SH-SY5Y (cell line): ENCODE measurements at regions not wholly inside any gene's neighbourhood (a gene's known extent, or its start where the extent isn't known, plus 50 kb on each side); places are given as distances from the start of the nearest gene placed in this dataset.
A peak's percentile ranks its signal among the peaks of the same experiment; 100 is the strongest.

ENCODE experiments used
- GATA2 ChIP-seq: IDR thresholded peaks from 2 replicates; pipeline ENCODE4 v1.6.1; 2011; ENCODE audit warnings: mild to moderate bottlenecking, low read depth, low read length
- GATA3 ChIP-seq: IDR thresholded peaks from 2 replicates; pipeline ENCODE4 v1.6.1; 2011; ENCODE audit warnings: low read depth, mild to moderate bottlenecking, low read length, moderate library complexity

GRCh38 chr7:125184801-125185200 is 255.2 kb upstream of the POT1 start:
- TF ChIP-seq GATA3: no peak
- TF ChIP-seq GATA2: no peak

- TF ChIP-seq GATA2: no peak
- TF ChIP-seq GATA3: no peak
Measured at GRCh38 chr7:125173571-125173970, 243.9 kb upstream of the POT1 start.

- TF ChIP-seq GATA3: no peak
- no peak for TF ChIP-seq GATA2
Measured at GRCh38 chr7:125169088-125169487, 239.5 kb upstream of the POT1 start.

GRCh38 chr7:125154930-125155329 is 225.3 kb upstream of the POT1 start:
- TF ChIP-seq GATA2 (no peak), GATA3 (no peak)

GRCh38 chr7:125149151-125149550 is 219.5 kb upstream of the POT1 start:
- no peak for TF ChIP-seq GATA3
- TF ChIP-seq GATA2: no peak

- TF ChIP-seq GATA2 (no peak), GATA3 (no peak)
Measured at GRCh38 chr7:125147047-125147446, 217.4 kb upstream of the POT1 start.

- TF ChIP-seq GATA2: no peak
- no peak for TF ChIP-seq GATA3
Measured at GRCh38 chr7:125136755-125137532, 207.3 kb upstream of the POT1 start.

GRCh38 chr7:125136341-125136740 is 206.7 kb upstream of the POT1 start:
- no peak for TF ChIP-seq GATA3
- no peak for TF ChIP-seq GATA2

GRCh38 chr7:125130173-125130572 is 200.5 kb upstream of the POT1 start:
- no peak for TF ChIP-seq GATA3
- TF ChIP-seq GATA2: no peak

- TF ChIP-seq GATA3 (no peak), GATA2 (no peak)
Measured at GRCh38 chr7:125127304-125127703, 197.7 kb upstream of the POT1 start.

- TF ChIP-seq GATA2: no peak
- TF ChIP-seq GATA3: no peak
Measured at GRCh38 chr7:125126376-125126775, 196.8 kb upstream of the POT1 start.

GRCh38 chr7:125125315-125125714 is 195.7 kb upstream of the POT1 start:
- no peak for TF ChIP-seq GATA3
- no peak for TF ChIP-seq GATA2

GRCh38 chr7:125122173-125122572 is 192.5 kb upstream of the POT1 start:
- TF ChIP-seq GATA2: no peak; the same call in 1 of the 2 replicates
- peak; percentile 75; the same call in 1 of the 2 replicates for TF ChIP-seq GATA3

- TF ChIP-seq GATA3: no peak
- TF ChIP-seq GATA2: no peak
Measured at GRCh38 chr7:125119559-125120115, 190.0 kb upstream of the POT1 start.

- no peak for TF ChIP-seq GATA3
- no peak for TF ChIP-seq GATA2
Measured at GRCh38 chr7:125118444-125118843, 188.8 kb upstream of the POT1 start.

GRCh38 chr7:125112850-125113249 is 183.2 kb upstream of the POT1 start:
- TF ChIP-seq GATA3 (no peak), GATA2 (no peak)
